ENCODE measurements at regions not wholly inside any gene's neighbourhood (a gene's known extent, or its start where the extent isn't known, plus 50 kb on each side); places are given as distances from the start of the nearest gene placed in this dataset.
A peak's percentile ranks its signal among the peaks of the same experiment; 100 is the strongest.

GRCh38 chr4:3676196-3676595 is 90.0 kb upstream of the ADRA2C start:
- Histone ChIP-seq H3K4me3 (no peak overlapping the region), H3K36me3 (no peaks in the 10 kb centered on the region), H3K27ac (no peak overlapping the region), H3K27me3 (peaks cover 0 to 37% (median 10%) of the 10 kb centered on the region in 3 donors), H3K9me3 (no peaks in the 10 kb centered on the region), H3K4me1 (no peaks in the 10 kb centered on the region)
- intact Hi-C loops (cut with DNase I) = no loop called here
- WGBS, 2 donors = 81 to 82% methylated on average over 7 of the region's 7 CpGs
- DNase-seq = peak; percentile 44
- TF ChIP-seq POLR2AphosphoS5 (IDR thresholded peaks at IDR 0.05) (no peak), EP300 (IDR thresholded peaks at IDR 0.05) (no peak), POLR2A (IDR thresholded peaks at IDR 0.05) (no peak), CTCF (IDR thresholded peaks at IDR 0.05) (no peak)

- DNase-seq = peak; percentile 38
- intact Hi-C loops (cut with DNase I) = no loop called here
- TF ChIP-seq CTCF (IDR thresholded peaks at IDR 0.05) = no peak
- TF ChIP-seq EP300 (IDR thresholded peaks at IDR 0.05) = no peak
- Histone ChIP-seq H3K4me1 (no peaks in the 10 kb centered on the region), H3K4me3 (no peak overlapping the region), H3K9me3 (no peaks in the 10 kb centered on the region), H3K27ac (no peak overlapping the region), H3K36me3 (no peaks in the 10 kb centered on the region), H3K27me3 (peaks cover 0 to 37% (median 10%) of the 10 kb centered on the region in 3 donors)
- WGBS, 2 donors = 64 to 77% methylated on average over 32 of the region's 32 CpGs
Measured at GRCh38 chr4:3675251-3676115, 90.7 kb upstream of the ADRA2C start.

GRCh38 chr4:3674479-3674851 is 91.7 kb upstream of the ADRA2C start:
- Histone ChIP-seq H3K4me1 (no peaks in the 10 kb centered on the region), H3K36me3 (no peaks in the 10 kb centered on the region), H3K4me3 (no peak overlapping the region), H3K27ac (no peak overlapping the region), H3K9me3 (no peaks in the 10 kb centered on the region), H3K27me3 (peaks cover 0 to 33% (median 10%) of the 10 kb centered on the region in 3 donors)
- DNase-seq = peak; percentile 62
- WGBS, 2 donors = 50 to 66% methylated on average over 7 of the region's 7 CpGs
- intact Hi-C loops (cut with DNase I) = no loop called here
- TF ChIP-seq POLR2AphosphoS5 (IDR thresholded peaks at IDR 0.05) (no peak), EP300 (IDR thresholded peaks at IDR 0.05) (no peak), POLR2A (IDR thresholded peaks at IDR 0.05) (no peak), CTCF (IDR thresholded peaks at IDR 0.05) (no peak)

GRCh38 chr4:3673716-3674478 is 92.3 kb upstream of the ADRA2C start:
- no peaks in the 10 kb centered on the region for H3K9me3 ChIP-seq
- TF ChIP-seq CTCF (IDR thresholded peaks at IDR 0.05) = no peak
- TF ChIP-seq EP300 (IDR thresholded peaks at IDR 0.05) = no peak
- peak; percentile 40 for DNase-seq
- no peaks in the 10 kb centered on the region for H3K4me1 ChIP-seq
- no peak overlapping the region for H3K27ac ChIP-seq
- intact Hi-C loops (cut with DNase I) = no loop called here
- WGBS, 2 donors = 88 to 89% methylated on average over 13 of the region's 13 CpGs
- peaks cover 0 to 33% (median 10%) of the 10 kb centered on the region in 3 donors for H3K27me3 ChIP-seq
- no peaks in the 10 kb centered on the region for H3K36me3 ChIP-seq
- no peak overlapping the region for H3K4me3 ChIP-seq

Data from sigmoid colon (tissue), 6 donors.